D721Med (cell line): ENCODE measurements at regions not wholly inside any gene's neighbourhood (a gene's known extent, or its start where the extent isn't known, plus 50 kb on each side); places are given as distances from the start of the nearest gene placed in this dataset.

Experiments used
- DNase-seq: peaks from one replicate; pipeline ENCODE4 v3.0.0; 2011; ENCODE audit warnings: low spot score; ENCODE audit not compliant: insufficient read length
- FAIRE-seq: peaks from 2 replicates; lab custom pipeline; 2011; peaks lifted over from hg19 to GRCh38; lab: Jason Lieb, UNC
- CTCF ChIP-seq: IDR thresholded peaks from 2 replicates; pipeline ENCODE4 v1.5.1; 2012; ENCODE audit warnings: mild to moderate bottlenecking, control low read depth; ENCODE audit not compliant: insufficient read depth; ENCODE audit errors: missing control alignments

- DNase-seq, result no peak
- no peak for FAIRE-seq
Observed at GRCh38 chr6:120615238-120615637, 719.0 kb downstream of the TBC1D32 start.

GRCh38 chr6:120614723-120615122 lies 719.6 kb downstream of the TBC1D32 start:
- DNase-seq, result no peak
- FAIRE-seq, result no peak
- no peak for TF ChIP-seq CTCF

More at GRCh38 chr6:120615238-120615637, 719.0 kb downstream of the TBC1D32 start:
- no peak for TF ChIP-seq CTCF

- no peak for TF ChIP-seq CTCF
- FAIRE-seq, result no peak
- DNase-seq, result no peak
Observed at GRCh38 chr6:120608826-120609225, 725.5 kb downstream of the TBC1D32 start.

- FAIRE-seq, result no peak
- TF ChIP-seq CTCF, result no peak
Observed at GRCh38 chr6:120606743-120607142, 727.5 kb downstream of the TBC1D32 start.

GRCh38 chr6:120604510-120604909 lies 729.8 kb downstream of the TBC1D32 start:
- DNase-seq (no peak), FAIRE-seq (no peak)

More at GRCh38 chr6:120606743-120607142, 727.5 kb downstream of the TBC1D32 start:
- no peak for DNase-seq

GRCh38 chr6:120590611-120591010 lies 743.7 kb downstream of the TBC1D32 start:
- no peak for TF ChIP-seq CTCF
- FAIRE-seq, result no peak

More at GRCh38 chr6:120604510-120604909, 729.8 kb downstream of the TBC1D32 start:
- TF ChIP-seq CTCF, result no peak

GRCh38 chr6:120588424-120588823 lies 745.9 kb downstream of the TBC1D32 start:
- no peak for TF ChIP-seq CTCF
- DNase-seq, result no peak
- FAIRE-seq, result no peak

More at GRCh38 chr6:120590611-120591010, 743.7 kb downstream of the TBC1D32 start:
- DNase-seq, result no peak
